Sigmoid colon (tissue), 4 donors: ENCODE measurements at regions not wholly inside any gene's neighbourhood (a gene's known extent, or its start where the extent isn't known, plus 50 kb on each side); places are given as distances from the start of the nearest gene placed in this dataset.

ENCODE experiments used
- POLR2A ChIP-seq, 2 donors: fragments of 450-650 bp; IDR thresholded peaks; one replicate each; pipeline ENCODE4 v1.6.1; 2016; ENCODE audit warnings: antibody characterized with exemption in 2 of 2, mild to moderate bottlenecking in 2 of 2, moderate library complexity in 2 of 2
- POLR2AphosphoS5 ChIP-seq, 4 donors: sonication (generic); formaldehyde crosslinking; IDR thresholded peaks; one replicate each; pipeline ENCODE4 v1.6.1; 2017; ENCODE audit warnings: antibody characterized with exemption in 4 of 4
- TF ChIP-seq, protein P1 (sequence below), 4 experiments: fragments of 450-650 bp in 3 of 4; fragments of 200-600 bp in 1 of 4; IDR thresholded peaks; one replicate each; pipeline ENCODE4 v1.5.1; 2016 to 2019; ENCODE audit warnings: antibody characterized with exemption in 4 of 4, mild to moderate bottlenecking in 3 of 4, moderate library complexity in 2 of 4

DNA sequence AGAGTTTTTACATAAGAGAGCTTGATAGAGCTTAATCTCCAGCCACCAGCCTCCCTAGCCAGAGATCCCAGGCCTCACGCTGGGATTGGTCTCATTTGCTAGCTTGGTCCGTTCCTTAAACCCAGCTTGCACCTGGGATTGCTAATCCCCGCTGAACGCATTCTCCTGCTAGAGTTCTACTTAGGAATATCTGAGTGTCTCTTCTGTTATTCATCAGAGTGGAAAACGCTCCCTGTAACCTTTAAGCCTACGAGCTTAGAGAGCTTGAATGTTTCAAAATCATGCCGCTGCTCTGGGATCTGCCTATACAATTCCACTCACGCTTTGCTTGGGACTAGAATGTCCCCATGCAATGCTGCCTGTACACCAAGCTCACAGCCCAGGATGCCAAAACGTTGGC lies 201.8 kb downstream of the NSG2 start:
- TF ChIP-seq, protein P1, sequence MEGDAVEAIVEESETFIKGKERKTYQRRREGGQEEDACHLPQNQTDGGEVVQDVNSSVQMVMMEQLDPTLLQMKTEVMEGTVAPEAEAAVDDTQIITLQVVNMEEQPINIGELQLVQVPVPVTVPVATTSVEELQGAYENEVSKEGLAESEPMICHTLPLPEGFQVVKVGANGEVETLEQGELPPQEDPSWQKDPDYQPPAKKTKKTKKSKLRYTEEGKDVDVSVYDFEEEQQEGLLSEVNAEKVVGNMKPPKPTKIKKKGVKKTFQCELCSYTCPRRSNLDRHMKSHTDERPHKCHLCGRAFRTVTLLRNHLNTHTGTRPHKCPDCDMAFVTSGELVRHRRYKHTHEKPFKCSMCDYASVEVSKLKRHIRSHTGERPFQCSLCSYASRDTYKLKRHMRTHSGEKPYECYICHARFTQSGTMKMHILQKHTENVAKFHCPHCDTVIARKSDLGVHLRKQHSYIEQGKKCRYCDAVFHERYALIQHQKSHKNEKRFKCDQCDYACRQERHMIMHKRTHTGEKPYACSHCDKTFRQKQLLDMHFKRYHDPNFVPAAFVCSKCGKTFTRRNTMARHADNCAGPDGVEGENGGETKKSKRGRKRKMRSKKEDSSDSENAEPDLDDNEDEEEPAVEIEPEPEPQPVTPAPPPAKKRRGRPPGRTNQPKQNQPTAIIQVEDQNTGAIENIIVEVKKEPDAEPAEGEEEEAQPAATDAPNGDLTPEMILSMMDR (IDR thresholded peaks at IDR 0.05) = no peak
- TF ChIP-seq POLR2AphosphoS5 (IDR thresholded peaks at IDR 0.05) = no peak
- TF ChIP-seq POLR2A (IDR thresholded peaks at IDR 0.05) = no peak
